ENCODE measurements at regions not wholly inside any gene's neighbourhood (a gene's known extent, or its start where the extent isn't known, plus 50 kb on each side); places are given as distances from the start of the nearest gene placed in this dataset.

- H3K9me3 Mint-ChIP-seq = no peaks in the 10 kb centered on the region
- H3K27ac Mint-ChIP-seq = no peak overlapping the region
- H3K4me1 Mint-ChIP-seq (ENCODE audit: low read depth) = no peaks in the 10 kb centered on the region
- peaks cover 13% of the 10 kb centered on the region for H3K27me3 Mint-ChIP-seq
- intact Hi-C loops (cut with micrococcal nuclease) = no loop called here
- no peak overlapping the region for H3K4me3 Mint-ChIP-seq
- no peaks in the 10 kb centered on the region for H3K36me3 Mint-ChIP-seq (ENCODE audit: low read depth)
Measured at GRCh38 chr16:17529982-17530760, 59.4 kb upstream of the XYLT1 start.

DNA sequence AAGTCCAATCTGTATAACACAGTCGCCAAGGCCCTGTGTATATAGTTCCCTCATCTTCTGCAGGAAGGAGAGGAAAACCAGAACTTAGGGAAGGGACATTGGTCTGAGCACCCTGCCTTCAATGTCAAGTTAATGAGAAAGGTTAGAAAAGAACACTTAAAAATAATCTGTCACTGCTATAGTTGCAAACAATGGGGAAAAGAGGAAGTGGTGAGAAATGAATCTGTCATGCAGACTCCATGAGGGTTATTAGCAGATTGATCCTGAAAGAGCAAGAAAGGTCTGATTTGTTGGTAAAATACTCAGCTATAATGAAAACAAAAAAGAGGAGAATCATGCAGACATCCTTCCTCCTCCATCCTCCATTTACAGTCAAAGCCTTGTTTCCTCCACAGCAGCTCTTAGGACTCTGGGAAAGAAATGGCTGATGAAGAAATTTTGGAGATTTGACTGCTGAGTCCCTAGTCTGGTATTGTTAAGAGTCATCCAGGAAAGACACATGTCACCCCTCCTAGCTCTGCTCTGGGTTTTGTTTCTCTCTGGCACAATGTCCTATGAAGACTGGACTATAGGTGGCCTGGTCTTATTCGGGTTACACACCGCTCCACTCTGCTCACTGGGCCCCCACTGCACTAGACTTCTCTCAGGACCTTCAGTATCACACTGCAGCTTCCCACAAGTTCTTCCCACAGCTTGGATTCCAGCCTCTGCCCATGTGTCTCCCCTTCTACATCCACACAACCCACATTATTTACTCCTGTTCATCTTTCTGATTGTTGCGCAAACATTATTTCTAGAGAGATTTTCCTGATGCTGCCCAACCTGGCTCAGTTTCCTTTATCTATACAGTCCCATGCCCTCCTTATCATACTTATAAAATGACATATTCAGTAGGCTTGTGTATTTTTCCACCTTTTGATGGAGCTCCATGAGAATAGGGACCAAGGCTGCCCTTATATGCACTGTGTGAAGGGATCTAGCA, 56.5 kb upstream of the XYLT1 start:
- intact Hi-C loops (cut with micrococcal nuclease) = no loop called here
- Mint-ChIP-seq H3K4me1 (ENCODE audit: low read depth) (no peaks in the 10 kb centered on the region), H3K4me3 (no peak overlapping the region), H3K27me3 (peaks cover 12% of the 10 kb centered on the region), H3K9me3 (no peaks in the 10 kb centered on the region), H3K27ac (no peak overlapping the region), H3K36me3 (ENCODE audit: low read depth) (no peaks in the 10 kb centered on the region)

DNA sequence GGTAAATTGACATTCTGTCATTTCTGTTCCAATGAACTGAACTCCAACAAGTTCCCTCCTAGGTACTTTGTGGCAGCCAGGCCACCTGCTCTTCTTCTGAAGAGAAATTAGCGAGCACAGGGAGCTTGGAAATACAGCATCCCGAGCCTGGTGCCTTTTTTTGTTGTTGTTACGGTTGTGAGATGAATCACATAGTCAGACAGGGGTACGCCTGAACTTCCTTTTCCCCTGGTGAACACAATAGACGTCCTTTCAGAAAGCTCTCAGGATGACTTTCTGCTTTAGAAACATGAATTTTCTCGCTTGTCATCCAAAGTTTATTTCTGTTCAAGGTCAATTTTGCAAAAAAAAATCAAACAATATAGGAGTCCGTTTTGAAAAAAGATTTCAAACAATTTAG, 53.9 kb upstream of the XYLT1 start:
- Mint-ChIP-seq H3K4me3 (no peak overlapping the region), H3K4me1 (ENCODE audit: low read depth) (no peaks in the 10 kb centered on the region), H3K9me3 (no peaks in the 10 kb centered on the region), H3K36me3 (ENCODE audit: low read depth) (no peaks in the 10 kb centered on the region), H3K27ac (no peak overlapping the region), H3K27me3 (peaks cover 12% of the 10 kb centered on the region)
- intact Hi-C loops (cut with micrococcal nuclease) = no loop called here

DNA sequence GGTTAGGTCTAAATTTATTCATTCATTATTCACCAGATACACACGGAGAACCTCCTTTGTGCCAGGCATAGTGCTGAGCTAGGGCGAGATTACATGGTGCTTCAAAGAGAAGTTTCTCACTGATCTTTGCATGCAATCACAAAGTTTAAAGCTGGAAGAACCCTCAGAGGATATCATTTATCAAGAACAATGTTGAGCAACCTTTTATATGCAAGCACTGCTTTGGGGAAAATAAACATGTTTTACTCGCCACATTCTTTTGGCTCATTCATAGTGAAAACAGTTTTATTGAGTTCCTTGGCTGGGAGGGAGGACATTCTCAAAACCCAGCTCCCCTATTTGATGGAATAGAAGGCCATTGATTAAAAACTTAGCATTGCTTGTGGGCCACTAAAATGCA, 49.8 kb upstream of the XYLT1 start:
- H3K27ac Mint-ChIP-seq = no peak overlapping the region
- no peaks in the 10 kb centered on the region for H3K36me3 Mint-ChIP-seq (ENCODE audit: low read depth)
- no peaks in the 10 kb centered on the region for H3K9me3 Mint-ChIP-seq
- H3K4me3 Mint-ChIP-seq = no peak overlapping the region
- H3K4me1 Mint-ChIP-seq (ENCODE audit: low read depth) = no peaks in the 10 kb centered on the region
- peaks cover 8% of the 10 kb centered on the region for H3K27me3 Mint-ChIP-seq
- intact Hi-C loops (cut with micrococcal nuclease) = no loop called here
